ES-I3 (cell line): ENCODE measurements at regions not wholly inside any gene's neighbourhood (a gene's known extent, or its start where the extent isn't known, plus 50 kb on each side); places are given as distances from the start of the nearest gene placed in this dataset.

ENCODE experiments used
- H3K36me3 ChIP-seq: 2 replicates; pipeline ENCODE4 v1.6.1; 2013; ENCODE audit warnings: mild to moderate bottlenecking, low read length, control low read depth, moderate library complexity; ENCODE audit not compliant: insufficient read depth
- H3K4me1 ChIP-seq: 2 replicates; pipeline ENCODE4 v1.6.1; 2013; ENCODE audit warnings: mild to moderate bottlenecking, control low read depth, low read length; ENCODE audit not compliant: insufficient read depth
- H3K9ac ChIP-seq: 2 replicates; pipeline ENCODE4 v1.6.1; 2013; ENCODE audit warnings: low read depth, mild to moderate bottlenecking, low read length, moderate library complexity
- H3K9me3 ChIP-seq: 2 replicates; pipeline ENCODE4 v1.6.1; 2013; ENCODE audit warnings: mild to moderate bottlenecking, low read length, moderate library complexity; ENCODE audit not compliant: control insufficient read depth, insufficient read depth

DNA sequence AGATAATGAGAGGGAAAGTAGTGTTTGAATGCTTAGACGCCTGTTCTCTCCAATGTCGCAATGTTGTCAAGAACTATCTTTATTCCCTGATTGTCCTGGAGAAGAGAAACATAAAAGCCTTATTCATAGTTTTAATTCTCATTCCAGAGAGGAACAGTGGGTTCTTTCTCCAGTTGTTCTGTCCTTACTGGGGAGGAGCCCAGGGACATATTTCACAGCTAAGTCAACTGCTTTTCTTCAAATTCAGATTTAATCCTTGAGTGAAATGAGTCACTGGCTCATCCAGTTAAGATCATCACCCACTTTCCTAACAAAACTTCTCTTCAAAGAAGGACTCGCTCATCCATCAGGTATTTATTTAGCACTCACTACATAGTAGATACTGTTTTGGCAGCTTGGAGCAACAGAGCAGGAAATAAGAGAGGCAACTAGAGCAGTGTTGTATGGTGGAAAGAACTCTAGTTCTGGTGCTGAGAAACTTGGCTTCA is 365.7 kb upstream of the USP24 start:
- Histone ChIP-seq H3K4me1 (peaks cover 18% of the 10 kb centered on the region; the same call in 1 of the 2 replicates), H3K36me3 (no peaks in the 10 kb centered on the region), H3K9me3 (no peaks in the 10 kb centered on the region), H3K9ac (no peak overlapping the region)

DNA sequence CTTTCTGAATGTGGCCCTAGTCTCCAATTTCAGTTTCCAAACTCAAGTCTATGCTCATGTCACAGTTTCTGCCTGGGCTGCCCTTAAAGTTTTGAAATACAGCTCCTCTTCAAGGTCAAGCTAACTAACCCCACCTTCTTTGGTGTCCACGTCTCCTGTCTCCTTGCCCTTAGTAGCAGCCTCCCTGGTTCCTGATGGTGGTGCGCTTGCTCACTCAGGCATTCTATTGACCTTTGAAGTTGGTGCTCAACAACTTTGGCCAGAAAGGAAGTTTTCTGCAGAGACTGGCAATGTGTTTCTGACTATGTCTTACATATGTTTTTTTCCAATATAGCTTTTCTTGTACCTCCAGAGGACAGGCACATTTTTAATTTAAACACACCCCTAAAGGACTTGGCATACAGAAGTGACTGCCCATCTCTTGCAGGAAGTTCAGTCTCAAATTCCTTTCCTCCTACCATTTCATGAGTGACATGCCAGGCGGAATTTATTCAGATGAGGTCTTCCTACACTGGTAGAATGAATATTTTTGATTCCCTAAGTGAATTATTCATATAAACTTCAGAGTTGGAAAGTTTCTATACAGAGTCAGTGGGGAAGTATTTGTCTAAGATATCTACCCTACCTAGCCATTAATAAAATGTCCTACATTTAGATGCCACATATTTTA is 364.3 kb upstream of the USP24 start:
- Histone ChIP-seq H3K9me3 (no peaks in the 10 kb centered on the region), H3K9ac (no peak overlapping the region), H3K36me3 (no peaks in the 10 kb centered on the region), H3K4me1 (peaks cover 12% of the 10 kb centered on the region; the same call in 1 of the 2 replicates)

DNA sequence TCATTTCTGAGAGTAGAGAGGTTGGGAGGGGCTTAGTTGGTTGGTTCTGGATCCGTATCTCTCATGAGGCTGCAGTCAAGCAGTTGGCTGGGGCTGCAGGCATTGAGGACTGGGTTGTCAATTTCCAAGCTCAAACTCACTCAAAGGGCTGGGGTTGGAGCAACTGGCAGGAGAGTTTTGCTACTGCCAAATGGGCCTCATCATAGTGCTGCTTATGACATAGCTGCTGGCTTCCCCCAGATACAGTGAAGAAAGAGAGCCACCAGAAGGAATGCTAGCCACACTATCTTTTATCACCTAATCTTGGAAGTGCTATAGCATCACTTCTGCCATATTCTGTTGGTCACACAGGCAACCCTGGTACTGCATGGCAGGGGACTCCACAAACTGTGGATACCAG is 363.5 kb upstream of the USP24 start:
- no peaks in the 10 kb centered on the region for H3K36me3 ChIP-seq

DNA sequence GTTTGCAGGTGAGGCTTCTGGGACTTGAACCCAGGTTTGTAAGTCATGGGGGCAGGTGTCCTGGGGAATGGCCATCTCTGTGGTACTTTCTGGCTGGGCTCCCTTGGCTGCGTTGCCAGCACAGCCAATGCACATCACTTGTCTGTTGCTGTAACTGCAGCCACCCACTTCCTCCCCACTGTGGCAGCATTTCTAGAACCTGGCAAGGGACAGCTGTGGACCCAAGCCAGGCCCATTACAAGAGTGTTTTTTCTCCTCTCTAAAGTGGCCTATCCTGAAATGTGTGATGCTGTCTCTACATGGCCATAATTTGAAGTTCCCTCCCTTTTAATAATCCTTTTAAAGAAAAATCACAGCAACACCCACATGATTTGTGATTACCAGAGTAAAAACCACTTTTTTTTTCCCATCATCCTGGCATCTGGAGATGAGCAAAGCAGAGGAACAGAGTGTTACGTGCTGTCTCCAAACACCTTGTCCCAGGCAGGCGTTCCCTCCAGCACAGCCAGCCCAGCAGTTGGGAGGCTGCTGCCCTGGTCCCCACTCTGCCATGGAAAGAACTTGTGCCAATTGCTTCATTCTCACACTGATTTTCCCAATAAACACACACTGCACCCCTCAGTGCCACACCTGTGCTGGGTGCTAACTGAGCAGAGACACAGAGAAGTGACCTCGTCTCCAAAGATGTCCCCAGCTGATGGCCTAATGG is 360.6 kb upstream of the USP24 start:
- H3K4me1 ChIP-seq = peaks cover 2% of the 10 kb centered on the region; the same call in 1 of the 2 replicates
- no peaks in the 10 kb centered on the region for H3K9me3 ChIP-seq
- no peaks in the 10 kb centered on the region for H3K36me3 ChIP-seq
- H3K9ac ChIP-seq = no peak overlapping the region

More for the DNA sequence above, 363.5 kb upstream of the USP24 start:
- Histone ChIP-seq H3K9ac (no peak overlapping the region), H3K9me3 (no peaks in the 10 kb centered on the region), H3K4me1 (peaks cover 12% of the 10 kb centered on the region; the same call in 1 of the 2 replicates)

DNA sequence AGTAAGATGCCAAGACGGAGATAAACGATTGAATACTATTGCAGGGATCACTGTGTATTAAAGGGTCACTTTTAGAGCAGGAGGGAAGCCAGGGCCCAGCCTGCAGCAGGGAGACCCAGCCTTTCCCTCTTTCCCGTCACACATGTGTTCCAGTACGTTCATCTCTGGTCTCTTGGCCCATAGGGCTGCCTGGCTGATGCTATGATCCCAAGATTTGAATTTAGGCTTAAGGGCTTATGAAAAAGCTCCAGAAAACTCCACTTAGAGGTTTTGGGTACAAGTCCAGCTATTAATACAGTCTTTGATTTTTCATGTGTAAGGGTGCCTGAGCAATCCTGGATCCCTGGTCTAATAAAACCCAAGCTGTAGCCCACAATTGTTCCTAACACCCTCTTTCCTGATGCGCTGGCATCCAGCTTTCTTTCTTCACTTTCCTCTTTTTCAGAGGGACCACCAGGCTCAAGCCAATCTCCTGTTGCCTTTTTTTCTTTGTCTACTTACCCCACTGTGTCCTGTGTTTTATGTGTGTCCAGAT is 359.6 kb upstream of the USP24 start:
- no peaks in the 10 kb centered on the region for H3K9me3 ChIP-seq
- no peak overlapping the region for H3K9ac ChIP-seq
- no peaks in the 10 kb centered on the region for H3K4me1 ChIP-seq
- no peaks in the 10 kb centered on the region for H3K36me3 ChIP-seq

DNA sequence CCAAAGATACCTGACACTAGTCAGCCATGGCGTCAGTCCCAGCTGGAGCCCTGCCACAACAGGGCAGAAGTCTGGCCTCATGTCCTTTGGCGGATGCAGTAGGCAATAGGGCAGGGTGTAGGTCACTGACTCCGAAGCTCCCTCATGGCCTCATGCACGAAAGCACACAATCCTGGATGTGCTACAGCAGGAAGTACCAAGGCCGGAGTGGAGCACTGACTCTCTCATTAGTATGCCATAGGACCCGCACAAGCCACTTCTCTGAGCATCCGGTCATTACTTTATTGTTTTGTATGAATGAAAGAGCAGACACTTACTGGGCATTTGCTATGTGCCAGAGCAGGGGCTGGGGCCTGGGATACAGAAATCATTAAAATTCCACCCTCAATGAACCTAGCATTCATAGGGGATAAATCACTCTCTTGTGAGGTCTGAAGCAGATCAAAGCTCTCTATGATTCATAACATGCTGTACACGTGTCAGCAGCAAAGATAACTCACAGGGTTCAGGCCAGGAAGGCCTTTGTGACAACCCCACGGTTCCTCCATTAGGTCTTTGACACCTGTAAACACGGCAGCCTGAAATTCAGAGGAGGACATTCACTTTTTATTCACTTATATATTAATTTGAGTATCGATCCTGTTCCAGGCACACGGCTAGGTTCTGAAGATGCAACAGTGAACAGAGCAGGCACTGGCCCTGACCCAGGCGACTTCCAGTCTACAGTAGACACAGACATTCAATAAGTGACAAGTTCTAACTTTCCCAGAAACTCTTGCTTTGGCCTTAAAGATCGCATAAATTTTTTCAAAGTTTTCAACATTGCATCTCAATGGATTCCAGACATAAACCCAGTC is 357.9 kb upstream of the USP24 start:
- no peaks in the 10 kb centered on the region for H3K4me1 ChIP-seq
- peaks cover 2% of the 10 kb centered on the region; the same call in 1 of the 2 replicates for H3K9me3 ChIP-seq
- H3K36me3 ChIP-seq = no peaks in the 10 kb centered on the region
- no peak overlapping the region for H3K9ac ChIP-seq

DNA sequence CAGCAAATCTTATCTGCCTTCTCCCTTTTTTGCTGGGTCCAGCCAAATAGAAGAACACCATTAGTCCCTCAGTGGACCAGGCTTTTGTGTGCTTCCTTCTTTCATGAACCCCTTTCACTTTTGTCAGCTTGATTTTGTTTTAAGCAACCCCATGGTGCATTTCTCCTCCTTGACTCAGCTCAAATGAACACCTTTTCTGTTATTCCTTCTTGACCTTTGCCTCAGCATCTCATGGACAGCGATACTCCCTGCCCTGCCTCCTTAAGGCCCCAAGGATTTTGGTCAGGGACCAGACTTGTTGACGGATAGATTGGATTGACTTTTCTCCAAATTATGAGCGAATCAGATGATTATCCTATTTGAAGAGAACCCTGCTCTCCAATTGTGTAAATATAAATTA is 356.6 kb upstream of the USP24 start:
- Histone ChIP-seq H3K9me3 (peaks cover 4% of the 10 kb centered on the region; the same call in 1 of the 2 replicates), H3K4me1 (no peaks in the 10 kb centered on the region), H3K9ac (no peak overlapping the region)

DNA sequence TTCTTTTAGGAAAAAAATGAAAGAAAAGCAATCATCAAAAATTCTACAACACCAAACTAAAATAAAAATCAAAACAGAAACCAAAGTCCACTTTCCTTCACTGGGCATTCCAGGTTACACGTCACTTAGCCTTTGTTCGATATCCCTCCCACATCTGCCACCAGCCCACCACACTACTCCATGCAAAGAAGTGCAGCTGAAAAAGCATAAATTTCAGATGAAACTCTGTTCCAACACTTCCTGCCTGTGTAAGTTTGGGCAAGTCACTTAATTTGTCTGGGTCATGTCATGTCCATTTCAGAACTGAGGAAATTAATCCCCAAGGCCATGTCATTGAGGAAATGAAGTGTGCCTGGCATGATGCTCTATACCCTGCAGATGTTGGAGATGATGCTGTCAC is 354.3 kb upstream of the USP24 start:
- Histone ChIP-seq H3K4me1 (no peaks in the 10 kb centered on the region), H3K9ac (no peak overlapping the region), H3K9me3 (peaks cover 4% of the 10 kb centered on the region; the same call in 1 of the 2 replicates), H3K36me3 (no peaks in the 10 kb centered on the region)

More for the DNA sequence above, 356.6 kb upstream of the USP24 start:
- no peaks in the 10 kb centered on the region for H3K36me3 ChIP-seq

DNA sequence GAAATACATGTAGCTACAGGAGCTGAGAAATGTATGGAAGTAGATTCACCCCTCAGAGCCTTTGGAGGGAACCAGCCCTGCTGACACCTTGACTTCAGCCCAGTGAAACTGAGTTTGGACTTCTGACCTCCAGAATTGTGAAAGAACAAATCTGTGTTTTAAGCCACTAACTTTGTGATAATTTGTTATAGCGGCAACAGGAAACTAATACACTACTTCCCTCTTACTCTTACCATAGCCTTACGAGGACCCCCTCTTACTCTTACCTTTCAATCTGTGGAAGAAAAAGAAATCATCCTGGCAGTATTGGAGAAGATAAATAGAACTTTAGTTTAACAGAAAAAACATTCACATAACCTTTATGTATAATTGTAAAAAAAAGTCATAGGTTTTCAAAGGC is 353.6 kb upstream of the USP24 start:
- no peaks in the 10 kb centered on the region for H3K4me1 ChIP-seq
- H3K9ac ChIP-seq = no peak overlapping the region
- peaks cover 4% of the 10 kb centered on the region; the same call in 1 of the 2 replicates for H3K9me3 ChIP-seq
- H3K36me3 ChIP-seq = no peaks in the 10 kb centered on the region

DNA sequence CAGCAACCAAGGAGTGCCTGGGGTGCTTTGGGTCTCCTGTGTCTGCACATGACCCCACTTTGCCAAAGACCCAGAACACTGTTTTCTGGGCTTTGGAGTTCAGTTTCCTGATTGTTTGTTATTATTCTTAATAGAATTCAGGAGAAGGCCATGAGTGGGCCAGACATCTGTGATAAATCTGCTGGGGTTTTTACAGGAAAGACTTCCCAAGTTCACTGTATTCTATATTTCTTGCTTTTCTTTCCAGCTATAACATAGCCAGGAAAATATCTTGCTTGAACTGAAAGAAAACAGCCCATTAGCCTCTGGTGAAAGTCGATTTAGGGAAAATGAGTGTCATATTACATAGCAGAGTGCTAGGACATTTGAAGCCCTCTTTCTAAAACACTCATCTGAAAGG is 345.1 kb upstream of the USP24 start:
- H3K4me1 ChIP-seq = no peaks in the 10 kb centered on the region
- no peaks in the 10 kb centered on the region for H3K36me3 ChIP-seq
- H3K9me3 ChIP-seq = no peaks in the 10 kb centered on the region
- H3K9ac ChIP-seq = no peak overlapping the region

DNA sequence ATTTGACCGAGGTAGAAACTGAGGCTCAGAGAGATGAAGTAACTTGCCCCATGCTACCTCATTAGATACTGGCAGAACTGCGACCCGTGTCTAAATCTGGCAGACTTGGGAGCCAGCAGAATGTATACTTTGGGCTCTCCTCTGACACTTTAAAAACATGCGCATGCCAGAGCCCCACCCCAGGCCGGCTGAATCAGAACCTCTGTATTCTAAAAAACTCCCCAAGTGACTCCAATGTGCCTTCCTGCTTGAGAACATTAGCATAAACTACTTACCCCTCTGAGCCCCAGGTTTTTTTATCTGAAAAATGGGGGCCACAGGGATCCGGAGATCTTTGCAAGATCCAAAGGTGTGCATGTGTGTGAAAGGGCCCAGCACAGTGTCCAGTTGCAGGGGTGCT is 344.7 kb upstream of the USP24 start:
- Histone ChIP-seq H3K9me3 (no peaks in the 10 kb centered on the region), H3K36me3 (no peaks in the 10 kb centered on the region), H3K9ac (no peak overlapping the region), H3K4me1 (no peaks in the 10 kb centered on the region)

DNA sequence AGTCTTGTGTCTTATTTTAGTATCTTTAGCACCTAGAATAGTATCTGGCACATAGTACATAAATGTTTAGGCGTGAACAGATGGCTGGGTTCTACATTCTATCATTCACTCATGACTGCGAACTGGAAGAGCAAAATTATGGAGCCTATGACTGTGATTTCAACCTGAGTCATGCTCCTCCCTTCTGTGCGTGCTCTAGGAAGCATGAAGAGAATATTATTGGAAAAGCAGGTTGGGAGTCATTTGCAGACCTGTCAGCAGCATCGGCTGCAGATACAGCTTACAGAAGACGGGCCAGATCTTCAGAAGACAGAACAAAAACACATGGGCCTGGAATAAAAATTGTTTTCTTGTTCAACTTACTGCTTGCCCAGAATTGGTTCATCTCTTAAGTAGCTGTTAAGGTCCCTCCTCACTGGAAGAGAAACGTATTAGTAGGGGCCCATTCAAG is 344.0 kb upstream of the USP24 start:
- Histone ChIP-seq H3K36me3 (no peaks in the 10 kb centered on the region), H3K9me3 (no peaks in the 10 kb centered on the region), H3K4me1 (no peaks in the 10 kb centered on the region)

DNA sequence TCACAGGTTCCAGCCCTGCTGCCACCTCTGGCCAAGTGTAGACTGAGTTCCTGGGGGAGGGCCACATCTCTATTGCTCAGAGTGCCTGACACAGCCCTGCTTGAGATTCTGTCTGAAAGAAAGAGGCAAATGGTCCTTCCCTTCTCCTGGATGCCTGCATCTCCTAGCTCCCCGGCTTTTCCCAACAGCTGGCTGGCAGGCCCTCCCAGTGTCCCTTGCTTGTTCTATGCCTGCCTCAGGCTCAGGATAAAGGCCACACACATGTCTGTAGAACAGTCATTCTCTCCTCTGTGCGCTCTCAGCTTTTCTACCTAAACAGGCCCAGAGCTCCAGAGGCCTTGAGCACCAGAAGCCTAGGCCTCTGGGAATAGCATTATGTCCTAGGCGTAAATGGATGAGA is 343.4 kb upstream of the USP24 start:
- Histone ChIP-seq H3K4me1 (no peaks in the 10 kb centered on the region), H3K9me3 (no peaks in the 10 kb centered on the region), H3K9ac (no peak overlapping the region)

More for the DNA sequence above, 344.0 kb upstream of the USP24 start:
- H3K9ac ChIP-seq = no peak overlapping the region

More for the DNA sequence above, 343.4 kb upstream of the USP24 start:
- H3K36me3 ChIP-seq = no peaks in the 10 kb centered on the region
